ENCODE measurements at regions not wholly inside any gene's neighbourhood (a gene's known extent, or its start where the extent isn't known, plus 50 kb on each side); places are given as distances from the start of the nearest gene placed in this dataset.

GRCh38 chr2:139742216-139743172, 962.3 kb upstream of the NXPH2 start:
- no peak overlapping the region for H2AFZ ChIP-seq (ENCODE audit: control insufficient read depth, low read length)
- no peak overlapping the region for H3K27ac ChIP-seq (ENCODE audit: control insufficient read depth, insufficient read depth, low read length)
- H3K9ac ChIP-seq (ENCODE audit: control insufficient read depth, extremely low read depth, insufficient read depth, low read length) = no peak overlapping the region
- H3K27me3 ChIP-seq (ENCODE audit: control insufficient read depth, extremely low read depth, insufficient read depth, low read length) = no peaks in the 10 kb centered on the region
- no peak for TF ChIP-seq CTCF (optimal IDR thresholded peaks at IDR 0.05 in 1 of 3, IDR thresholded peaks at IDR 0.05 in 1 of 3, conservative IDR thresholded peaks at IDR 0.05 in 1 of 3; ENCODE audit: extremely low read depth in 1 of 3, insufficient read depth in 2 of 3, low read length in 3 of 3)
- no peak for TF ChIP-seq EZH2 (IDR thresholded peaks at IDR 0.05; ENCODE audit: low read length)
- H3K4me3 ChIP-seq (ENCODE audit: control insufficient read depth in 2 of 3, extremely low read depth in 1 of 3, insufficient read depth in 2 of 3, low read depth in 1 of 3, low read length in 3 of 3) = no peak overlapping the region
- H3K4me2 ChIP-seq (ENCODE audit: control insufficient read depth, extremely low read depth, insufficient read depth, low read depth, low read length) = no peak overlapping the region
- H3K9me3 ChIP-seq (ENCODE audit: control insufficient read depth, low read depth, low read length) = no peaks in the 10 kb centered on the region
- DNase-seq (ENCODE audit: low read depth, low spot score) = no peak
- H3K36me3 ChIP-seq (ENCODE audit: control insufficient read depth in 2 of 2, extremely low read depth in 1 of 2, insufficient read depth in 2 of 2, low read length in 2 of 2) = no peaks in the 10 kb centered on the region
- no peaks in the 10 kb centered on the region for H4K20me1 ChIP-seq (ENCODE audit: control insufficient read depth, extremely low read depth, insufficient read depth, low read length)
- no peaks in the 10 kb centered on the region for H3K9me1 ChIP-seq (ENCODE audit: control insufficient read depth, extremely low read depth, insufficient read depth, low read length)
- no peaks in the 10 kb centered on the region for H3K4me1 ChIP-seq (ENCODE audit: control insufficient read depth, extremely low read depth, insufficient read depth, low read length)
- dilution Hi-C loops (cut with MboI; ENCODE audit: extremely low pct_ligation_motif_present, low sequenced_read_pairs) = no loop called here
- no peaks in the 10 kb centered on the region for H3K79me2 ChIP-seq (ENCODE audit: control insufficient read depth, insufficient read depth, low read length)
- no peak for FAIRE-seq

- H3K9me1 ChIP-seq (ENCODE audit: control insufficient read depth, extremely low read depth, insufficient read depth, low read length) = no peaks in the 10 kb centered on the region
- no peak overlapping the region for H3K4me2 ChIP-seq (ENCODE audit: control insufficient read depth, extremely low read depth, insufficient read depth, low read depth, low read length)
- TF ChIP-seq CTCF (optimal IDR thresholded peaks at IDR 0.05 in 1 of 3, IDR thresholded peaks at IDR 0.05 in 1 of 3, conservative IDR thresholded peaks at IDR 0.05 in 1 of 3; ENCODE audit: extremely low read depth in 1 of 3, insufficient read depth in 2 of 3, low read length in 3 of 3) = no peak
- TF ChIP-seq EZH2 (IDR thresholded peaks at IDR 0.05; ENCODE audit: low read length) = no peak
- H3K9me3 ChIP-seq (ENCODE audit: control insufficient read depth, low read depth, low read length) = no peaks in the 10 kb centered on the region
- no peaks in the 10 kb centered on the region for H3K79me2 ChIP-seq (ENCODE audit: control insufficient read depth, insufficient read depth, low read length)
- DNase-seq (ENCODE audit: low read depth, low spot score) (no peak), FAIRE-seq (no peak)
- H3K4me1 ChIP-seq (ENCODE audit: control insufficient read depth, extremely low read depth, insufficient read depth, low read length) = no peaks in the 10 kb centered on the region
- H2AFZ ChIP-seq (ENCODE audit: control insufficient read depth, low read length) = no peak overlapping the region
- H3K9ac ChIP-seq (ENCODE audit: control insufficient read depth, extremely low read depth, insufficient read depth, low read length) = no peak overlapping the region
- dilution Hi-C loops (cut with MboI; ENCODE audit: extremely low pct_ligation_motif_present, low sequenced_read_pairs) = no loop called here
- no peaks in the 10 kb centered on the region for H3K36me3 ChIP-seq (ENCODE audit: control insufficient read depth in 2 of 2, extremely low read depth in 1 of 2, insufficient read depth in 2 of 2, low read length in 2 of 2)
- no peak overlapping the region for H3K4me3 ChIP-seq (ENCODE audit: control insufficient read depth in 2 of 3, extremely low read depth in 1 of 3, insufficient read depth in 2 of 3, low read depth in 1 of 3, low read length in 3 of 3)
- no peak overlapping the region for H3K27ac ChIP-seq (ENCODE audit: control insufficient read depth, insufficient read depth, low read length)
- no peaks in the 10 kb centered on the region for H3K27me3 ChIP-seq (ENCODE audit: control insufficient read depth, extremely low read depth, insufficient read depth, low read length)
- H4K20me1 ChIP-seq (ENCODE audit: control insufficient read depth, extremely low read depth, insufficient read depth, low read length) = no peaks in the 10 kb centered on the region
These were observed 957.5 kb upstream of the NXPH2 start for GRCh38 chr2:139737659-139738058.
